Activated CD4-positive, CD25-positive, alpha-beta regulatory T cell treated with anti-CD3 and anti-CD28 coated beads, Interleukin-2, amount 50 U/mL, for 24 hours (primary cell): ENCODE measurements at regions not wholly inside any gene's neighbourhood (a gene's known extent, or its start where the extent isn't known, plus 50 kb on each side); places are given as distances from the start of the nearest gene placed in this dataset.

Experiments
- ATAC-seq, 2 donors: fragments of 150-1000 bp; cut with Tn5 transposase; one replicate each; pipeline ENCODE4 v1.10.0; 2021; ENCODE audit warnings: mild to moderate bottlenecking in 1 of 2, moderate library complexity in 1 of 2

DNA sequence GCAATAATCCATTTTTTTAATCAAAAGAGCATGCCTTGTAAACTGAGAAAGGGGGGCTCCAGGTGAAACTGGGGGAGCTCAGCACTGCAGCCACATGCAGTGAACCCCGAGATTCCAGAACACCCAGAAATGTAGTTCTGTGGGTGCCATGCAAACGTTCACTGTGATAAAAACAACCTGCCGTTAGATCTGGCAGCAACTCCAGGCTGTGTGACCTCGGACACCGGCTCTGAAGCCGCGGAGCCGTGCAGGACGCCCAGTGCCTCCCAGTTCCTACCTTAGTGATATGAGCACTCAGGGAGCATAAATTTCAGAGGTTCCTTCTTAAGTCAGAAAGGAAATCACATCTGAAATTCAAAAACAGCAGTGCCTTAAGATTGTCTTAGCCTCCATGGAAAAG, 85.4 kb upstream of the THBS2 start:
- ATAC-seq = no peak

DNA sequence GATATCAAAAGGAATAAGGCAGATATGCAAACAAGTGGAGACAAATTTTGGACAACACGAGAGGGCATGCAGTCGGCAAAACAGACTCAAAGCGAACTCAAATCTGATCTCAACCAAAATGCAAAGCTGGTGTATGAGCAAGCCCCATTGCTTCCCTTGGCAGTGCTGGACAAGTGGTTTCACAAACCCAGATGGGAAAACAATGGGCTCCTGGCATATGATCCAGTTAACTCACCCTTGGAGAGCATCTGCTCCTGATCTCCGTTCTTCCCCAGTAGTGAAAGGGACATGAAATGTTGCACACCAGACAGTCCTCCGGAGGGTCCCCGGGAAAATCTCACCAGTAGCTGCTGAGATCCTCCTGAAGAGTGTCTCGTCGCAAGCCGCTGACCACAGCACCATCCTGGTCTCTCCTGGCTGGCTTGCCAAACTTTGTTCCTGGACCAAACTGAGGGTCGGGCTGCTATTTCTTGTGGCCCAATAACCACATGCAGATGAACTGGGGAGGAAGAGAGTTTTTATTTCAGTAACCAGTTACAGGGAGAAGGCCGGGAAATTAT, 84.3 kb upstream of the THBS2 start:
- ATAC-seq = no peak

DNA sequence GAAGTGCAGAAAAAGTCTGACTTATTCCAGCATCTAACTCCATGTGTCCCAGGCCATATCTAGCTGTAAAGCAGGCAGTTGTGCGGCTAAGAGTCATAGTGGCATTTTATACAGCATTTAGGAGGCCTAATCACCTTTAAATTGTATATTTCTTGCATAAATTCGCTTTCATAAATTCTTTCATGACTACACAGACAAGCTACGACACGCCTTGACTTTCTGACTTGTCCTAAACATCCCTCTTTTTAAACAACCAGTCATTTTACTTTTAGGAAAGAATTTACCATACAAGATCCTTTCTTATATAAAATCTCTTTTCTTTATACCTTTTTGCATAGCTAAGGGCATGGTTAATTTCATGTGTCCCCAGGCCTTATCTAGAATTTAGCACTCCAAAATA, 81.7 kb upstream of the THBS2 start:
- ATAC-seq = no peak

DNA sequence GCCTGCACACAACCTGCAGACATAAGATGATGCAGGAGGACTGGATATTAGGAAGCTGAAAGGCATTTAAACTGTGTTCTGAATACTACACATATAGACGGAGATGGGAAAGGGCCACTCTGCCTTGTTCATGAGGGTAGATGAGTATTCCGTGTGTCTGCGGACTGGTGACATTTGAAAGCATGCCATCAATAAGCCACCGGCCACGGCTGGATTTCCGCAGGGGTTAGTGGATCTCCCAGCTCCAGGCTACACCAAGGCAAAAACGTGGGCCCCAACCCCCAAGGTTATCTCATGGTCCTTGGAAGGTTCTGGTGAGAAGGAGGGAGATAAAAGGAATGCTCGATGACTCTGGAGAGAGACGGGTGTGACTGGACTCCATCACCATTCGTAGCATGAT, 78.6 kb upstream of the THBS2 start:
- ATAC-seq = no peak

DNA sequence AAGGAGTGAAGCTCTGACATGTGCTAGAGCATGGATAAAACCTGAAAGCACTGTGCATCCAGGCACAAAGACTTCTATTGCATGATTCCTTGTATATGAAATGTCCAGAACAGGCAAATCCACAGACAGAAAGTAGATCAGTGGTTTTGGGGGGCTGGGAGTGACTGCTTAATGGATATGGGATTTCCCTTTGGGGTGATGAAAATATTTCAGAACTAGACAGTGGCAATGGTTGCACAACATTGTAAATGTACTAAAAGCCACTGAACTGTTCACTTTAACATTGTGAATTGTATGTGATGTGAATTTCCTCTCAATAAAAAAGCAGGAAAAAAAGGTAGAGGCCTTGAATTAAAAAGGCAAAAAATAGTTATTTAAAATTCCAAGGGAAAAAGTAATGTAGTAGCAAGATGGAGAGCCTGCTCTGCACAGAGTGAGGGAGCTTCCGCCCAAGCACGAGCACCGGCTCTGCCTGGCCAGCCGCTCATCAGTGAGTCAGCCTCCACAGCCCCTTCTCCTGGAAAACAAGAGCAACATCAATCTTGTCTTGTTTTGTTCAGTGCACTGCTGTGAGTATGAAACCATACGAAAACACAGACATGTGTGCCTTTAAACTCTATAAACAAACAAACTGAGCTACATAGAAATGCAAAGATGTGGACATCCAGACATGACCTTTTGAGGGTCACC, 74.6 kb upstream of the THBS2 start:
- no peak for ATAC-seq

DNA sequence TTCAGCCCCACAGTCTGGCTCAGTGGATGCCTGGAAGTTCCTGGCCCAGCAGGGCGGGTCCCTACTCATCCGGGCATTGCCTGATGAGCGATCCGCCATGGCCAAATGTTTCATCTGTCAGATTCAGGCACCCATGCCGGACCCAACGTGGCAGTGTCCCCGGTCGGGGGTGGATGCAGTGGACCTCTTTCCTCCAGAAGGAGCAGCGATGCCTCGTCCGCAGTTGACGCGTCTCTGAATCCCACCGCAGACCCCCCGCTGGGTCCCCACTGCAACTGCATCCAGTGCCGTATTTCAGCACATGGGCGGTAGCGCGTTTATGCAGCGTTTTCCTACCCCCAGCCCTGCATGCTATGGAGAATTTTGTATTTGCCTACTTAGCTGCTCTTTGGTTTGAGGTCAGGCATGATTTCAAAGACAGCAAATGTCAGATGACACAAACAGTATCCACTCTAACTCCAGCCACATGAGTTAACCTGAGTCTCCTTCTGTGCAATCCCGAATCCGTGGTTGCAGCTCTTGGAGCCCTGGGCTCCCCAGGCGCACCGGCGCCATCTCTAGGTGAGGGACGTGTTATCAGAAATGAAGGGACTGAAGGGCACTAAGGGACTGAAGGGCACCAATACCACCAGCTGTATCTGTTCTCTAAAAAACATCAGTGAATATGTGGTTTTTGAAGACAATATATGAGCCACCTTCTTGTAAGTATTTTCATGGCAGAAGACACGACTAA, 72.6 kb upstream of the THBS2 start:
- no peak for ATAC-seq

DNA sequence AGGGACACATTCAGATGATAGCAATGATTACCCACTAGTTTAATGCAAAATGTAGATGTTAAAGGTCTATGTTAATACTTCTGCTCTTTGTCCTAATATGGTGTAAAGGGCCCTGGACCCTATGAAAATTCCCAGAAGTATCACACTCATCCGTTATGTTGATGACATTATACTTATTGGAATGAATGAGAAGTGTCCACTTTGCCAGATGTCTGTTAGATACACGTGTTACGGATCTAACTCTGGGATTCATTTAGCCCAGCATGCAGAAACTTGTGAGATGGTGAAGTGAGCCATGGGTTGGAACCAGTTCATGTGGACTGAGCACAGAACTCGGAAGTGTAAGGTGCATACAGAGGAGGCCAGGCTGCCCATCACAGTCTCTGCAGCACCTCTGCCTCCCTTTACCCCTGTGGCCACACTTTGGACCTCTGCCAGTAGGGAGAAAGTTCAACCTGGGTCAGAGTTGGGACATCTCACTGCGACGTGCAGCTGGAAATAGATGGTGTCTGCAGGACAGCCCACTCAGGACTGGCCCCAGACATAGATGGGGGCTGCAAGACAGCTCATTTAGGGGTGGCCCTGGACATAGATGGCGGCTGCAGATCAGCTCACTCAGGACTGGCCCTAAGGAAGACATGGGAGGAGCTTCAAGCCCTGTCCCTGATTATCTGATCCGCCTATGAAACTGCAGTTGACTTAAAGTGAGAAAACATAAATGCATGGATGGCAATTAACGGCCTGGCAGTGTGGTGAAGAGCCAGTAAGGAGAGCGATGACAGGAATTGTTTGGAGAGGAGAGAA, 71.2 kb upstream of the THBS2 start:
- ATAC-seq = no peak

DNA sequence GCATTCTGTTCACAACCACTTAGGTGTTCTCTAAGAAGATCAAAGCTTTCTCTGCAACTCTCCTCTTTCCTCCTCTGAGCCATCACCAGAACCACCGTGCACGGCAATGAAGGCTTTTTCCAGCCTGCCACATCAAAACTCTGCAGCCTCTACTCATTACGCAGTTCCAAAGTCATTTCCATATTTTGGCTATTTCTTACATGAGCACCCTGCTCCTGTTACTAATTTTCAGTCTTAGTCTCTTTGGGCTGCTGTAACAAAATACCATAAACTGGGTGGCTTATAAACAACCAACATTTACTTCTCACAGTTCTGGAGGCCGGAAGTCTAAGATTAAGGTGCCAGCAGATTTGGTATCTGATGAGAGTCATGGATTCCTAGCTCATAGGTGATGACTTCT, 70.4 kb upstream of the THBS2 start:
- no peak for ATAC-seq

DNA sequence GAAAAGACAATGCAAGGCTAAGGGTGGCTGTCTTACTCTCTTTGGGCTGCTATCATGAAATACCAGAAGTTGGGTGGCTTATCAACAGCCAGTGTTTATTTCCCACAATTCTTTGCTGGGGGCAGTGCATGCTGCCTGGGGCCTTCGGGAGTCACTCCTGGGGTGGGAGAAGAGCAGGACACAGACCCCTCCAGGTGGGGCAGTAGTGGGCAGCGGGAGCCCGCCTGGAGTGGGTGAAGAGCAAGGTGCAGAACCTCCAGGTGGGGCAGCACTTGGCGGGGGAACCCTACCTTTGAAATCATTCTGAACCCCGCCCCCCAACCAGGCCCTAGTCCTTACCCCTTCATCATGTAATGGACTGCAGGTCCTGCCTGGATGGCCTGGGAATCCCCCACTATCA, 69.6 kb upstream of the THBS2 start:
- no peak for ATAC-seq

DNA sequence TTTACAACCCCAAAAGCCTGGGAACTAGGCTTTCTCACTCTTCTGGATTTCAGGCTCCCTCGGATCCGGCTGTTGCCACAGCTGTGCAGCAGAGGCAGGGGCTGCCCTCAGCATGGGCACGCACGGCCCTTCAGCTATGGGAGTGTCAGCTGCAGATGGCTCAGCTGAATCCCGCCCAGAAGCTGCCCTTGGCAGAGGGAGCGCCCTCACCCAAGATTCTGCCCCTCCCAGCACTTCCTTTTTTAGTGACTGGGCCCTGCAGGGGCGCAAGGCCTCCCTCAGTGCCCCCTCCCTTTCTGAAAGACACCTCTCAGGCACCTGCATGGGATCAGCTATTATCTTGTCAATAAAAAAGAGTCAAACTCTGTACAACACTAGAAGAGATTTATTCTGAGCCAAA, 67.9 kb upstream of the THBS2 start:
- ATAC-seq = no peak

DNA sequence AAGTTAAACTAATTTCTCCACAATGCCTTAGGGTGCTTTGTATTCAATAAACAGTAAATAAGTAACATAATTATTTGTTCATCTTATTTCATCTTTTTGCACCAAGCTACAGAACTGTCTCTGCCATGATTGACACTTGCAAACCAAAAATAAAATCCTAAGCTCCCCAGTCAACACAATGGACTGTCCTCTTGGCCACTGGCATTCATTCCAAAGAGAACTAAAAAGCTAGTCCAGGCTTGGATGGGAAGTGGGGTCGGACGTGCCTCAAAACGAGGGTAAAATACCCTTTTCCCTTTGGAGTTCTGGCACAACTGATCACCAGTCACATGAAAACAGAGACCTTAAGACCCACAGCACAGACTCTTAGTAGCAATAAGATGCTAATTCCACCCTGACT, 66.4 kb upstream of the THBS2 start:
- ATAC-seq = no peak

DNA sequence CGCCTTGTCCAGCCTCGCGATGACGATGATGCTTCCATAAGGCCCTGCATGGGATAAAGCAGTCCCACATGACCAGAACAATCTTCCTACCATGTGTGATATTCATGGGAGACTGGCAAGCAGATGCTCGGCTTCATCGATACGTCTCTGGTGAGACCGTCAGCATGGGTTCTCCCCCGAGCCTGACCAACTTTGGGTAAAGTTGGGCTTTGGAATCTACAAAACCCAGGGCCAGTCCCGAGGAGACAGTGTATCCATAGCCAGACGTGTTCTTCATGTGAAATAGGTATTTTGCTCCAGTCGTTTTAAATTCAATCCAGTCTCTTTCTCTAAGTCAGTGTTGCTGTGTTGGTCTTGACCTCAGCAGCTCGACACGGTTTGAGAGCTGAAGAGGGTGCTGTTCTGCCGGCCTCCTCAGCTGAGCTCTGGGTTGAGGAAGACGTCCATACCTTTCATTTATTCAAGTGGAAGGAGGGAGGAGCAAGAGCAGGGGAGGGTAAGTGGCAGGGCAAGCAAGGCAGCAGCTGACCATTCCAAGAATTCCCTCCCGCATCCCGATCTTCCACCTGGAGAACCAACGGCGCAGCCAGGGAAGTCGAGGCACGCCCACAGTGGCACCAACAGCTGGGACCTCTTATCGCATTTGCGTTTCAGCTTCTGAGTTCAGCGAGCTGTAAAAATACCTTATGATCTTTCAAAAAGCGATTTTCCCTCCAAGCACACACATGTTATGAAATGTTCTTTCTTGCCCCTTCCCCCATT, 64.0 kb upstream of the THBS2 start:
- no peak for ATAC-seq

DNA sequence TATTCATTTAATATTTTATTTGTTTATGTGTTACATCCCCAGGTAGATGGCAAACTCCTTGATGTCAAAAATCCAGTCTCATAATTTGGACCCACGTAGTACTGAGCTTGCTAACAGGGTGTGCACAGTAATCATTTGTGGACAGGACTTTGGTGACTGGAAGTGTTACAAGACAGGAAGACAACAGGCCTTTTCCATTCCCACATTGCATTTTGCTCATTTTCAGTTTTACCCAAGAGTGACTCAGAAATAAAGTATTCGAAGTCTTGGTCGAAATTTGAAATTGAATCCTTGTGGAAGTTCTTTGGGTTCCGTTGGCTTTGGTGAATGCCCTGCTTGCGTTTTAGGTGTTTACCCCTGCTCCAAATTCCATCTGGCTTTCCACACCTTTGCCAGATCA, 63.0 kb upstream of the THBS2 start:
- no peak for ATAC-seq

DNA sequence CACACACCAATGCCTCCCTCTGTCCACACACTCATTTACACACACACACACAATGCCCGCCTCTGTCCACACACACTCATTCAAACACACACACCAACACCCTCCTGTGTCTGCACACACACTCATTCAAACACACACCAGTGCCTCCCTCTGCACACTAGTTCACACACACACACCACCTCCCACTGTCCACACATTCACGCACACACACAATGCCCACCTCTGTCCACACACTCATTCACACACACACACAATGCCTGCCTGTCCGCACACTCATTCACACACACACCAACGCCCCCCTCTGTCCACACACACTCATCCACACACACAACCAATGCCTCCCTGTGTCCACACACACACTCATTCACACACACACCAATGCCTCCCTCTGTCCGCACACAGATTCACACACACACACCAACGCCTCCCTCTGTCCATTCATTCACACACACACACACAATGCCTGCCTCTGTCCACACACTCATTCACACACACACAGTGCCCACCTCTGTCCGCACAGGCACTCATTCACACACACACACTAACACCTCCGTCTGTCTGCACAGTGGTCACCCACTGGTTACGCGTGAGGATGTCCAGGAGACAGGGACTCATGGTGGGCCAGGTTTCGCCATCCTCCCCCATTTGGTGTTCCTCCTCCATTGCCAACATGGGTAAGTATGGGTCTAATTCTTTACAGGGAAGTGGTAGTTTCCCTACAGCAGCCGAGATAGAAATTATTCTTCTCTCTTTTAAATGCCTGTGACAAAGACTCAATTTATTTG, 62.4 kb upstream of the THBS2 start:
- ATAC-seq = no peak

DNA sequence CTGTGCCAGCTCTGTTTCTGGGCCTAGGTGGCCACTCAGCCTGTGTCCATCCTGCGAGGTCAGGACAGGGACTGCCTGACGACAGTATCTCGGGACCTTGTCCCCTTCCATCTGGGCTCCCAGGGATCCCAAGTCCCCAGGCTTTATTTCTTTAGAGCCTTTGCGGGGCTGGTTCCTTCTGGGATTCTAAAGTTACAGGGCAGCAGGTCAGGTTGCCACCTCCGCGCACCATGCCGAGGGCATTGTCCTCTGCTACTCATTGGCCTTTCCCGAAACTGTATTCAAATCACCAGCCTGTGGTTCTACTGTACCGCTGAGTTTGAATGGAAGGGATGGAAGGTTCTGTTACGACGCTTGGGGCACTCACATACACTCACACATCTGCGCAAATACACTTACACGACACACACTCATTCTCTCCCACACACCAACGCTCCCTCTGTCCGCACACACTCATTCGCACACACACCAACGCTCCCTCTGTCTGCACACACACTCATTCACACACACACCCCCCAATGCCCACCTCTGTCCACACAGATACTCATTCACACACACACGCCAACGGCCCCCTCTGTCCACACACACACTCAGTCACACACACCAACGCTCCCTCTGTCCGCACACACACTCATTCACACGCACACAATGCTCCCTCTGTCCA, 59.8 kb upstream of the THBS2 start:
- no peak for ATAC-seq

DNA sequence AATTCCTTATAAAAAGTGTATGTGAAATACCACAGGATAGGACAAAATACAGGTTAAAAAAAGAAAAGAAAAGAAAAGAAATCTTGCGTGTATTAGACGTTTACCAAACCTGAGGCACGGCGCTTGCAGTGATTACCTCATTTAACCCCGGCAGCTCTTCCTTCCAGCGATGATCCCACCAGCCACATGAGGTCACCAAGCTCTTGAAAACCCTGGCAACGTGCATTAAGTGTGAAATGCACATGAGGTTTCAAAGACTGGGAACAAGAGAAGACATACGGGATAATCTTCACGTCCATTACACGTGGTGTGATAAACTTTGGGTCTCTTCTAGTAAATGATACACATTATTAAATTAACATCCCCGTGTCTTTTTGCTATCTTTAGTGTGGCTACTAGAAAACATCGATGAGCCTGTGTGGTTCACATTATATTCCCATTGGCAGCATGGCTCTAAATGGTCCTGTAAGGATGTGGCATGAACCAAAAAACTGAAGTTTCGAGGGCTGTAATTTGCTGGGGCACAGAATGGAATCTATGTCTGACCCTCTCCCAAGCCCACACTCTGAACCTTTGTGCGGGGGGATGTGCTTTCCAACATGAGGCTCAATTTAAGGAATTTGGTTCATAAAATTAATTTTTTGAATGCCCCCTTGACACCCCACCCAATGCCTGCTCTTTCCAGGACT, 59.2 kb upstream of the THBS2 start:
- no peak for ATAC-seq

DNA sequence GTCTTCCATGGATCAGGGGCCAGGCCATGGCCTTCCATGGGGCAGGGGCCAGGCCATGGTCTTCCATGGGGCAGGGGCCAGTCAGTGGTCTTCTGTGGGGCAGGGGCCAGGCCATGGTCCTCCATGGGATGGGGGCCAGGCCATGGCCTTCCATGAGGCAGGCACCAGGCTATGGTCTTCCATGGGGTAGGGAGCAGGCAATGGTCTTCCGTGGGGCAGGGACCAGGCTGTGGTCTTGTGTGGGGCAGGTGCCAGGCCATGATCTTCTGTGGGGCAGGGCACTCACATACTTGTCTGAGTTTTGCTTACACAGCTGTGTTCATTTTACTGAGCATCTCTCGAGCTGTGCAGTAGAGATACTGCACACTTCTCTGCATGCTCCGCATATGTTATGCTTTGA, 57.3 kb upstream of the THBS2 start:
- ATAC-seq = peak in 1 of 2 donors; percentile 32
